CD8-positive, alpha-beta memory T cell (primary cell): ENCODE measurements at regions not wholly inside any gene's neighbourhood (a gene's known extent, or its start where the extent isn't known, plus 50 kb on each side); places are given as distances from the start of the nearest gene placed in this dataset.

Experiments used
- CTCF ChIA-PET: fragments of 350-600 bp; sonication (Branson Sonifier 250); formaldehyde crosslinking; loops from one replicate; lab custom pipeline; 2021; ENCODE audit warnings: antibody characterized with exemption; lab: Charles Lee
- POLR2A ChIA-PET: fragments of 350-600 bp; sonication (Branson Sonifier 250); formaldehyde crosslinking; loops from one replicate; lab custom pipeline; 2021; ENCODE audit warnings: antibody characterized with exemption; lab: Charles Lee
- DNase-seq, 5 donors: peaks; one replicate each; pipeline versions ENCODE4 v3.0.0 to v3.0.0-alpha.2; 2020 to 2022; ENCODE audit warnings: mixed read lengths in 1 of 5
- H3K27ac ChIP-seq: one replicate; pipeline ENCODE4 v1.7.0; 2013; ENCODE audit warnings: low read depth, mild to moderate bottlenecking, low read length, moderate library complexity
- H3K27me3 ChIP-seq: 2 replicates; pipeline ENCODE4 v1.7.0; 2013; ENCODE audit warnings: low read length, mild to moderate bottlenecking; ENCODE audit not compliant: insufficient read depth, poor library complexity, severe bottlenecking
- H3K36me3 ChIP-seq: 2 replicates; pipeline ENCODE4 v1.7.0; 2013; ENCODE audit warnings: mild to moderate bottlenecking, low read length, moderate library complexity; ENCODE audit not compliant: insufficient read depth
- H3K4me1 ChIP-seq: 2 replicates; pipeline ENCODE4 v1.7.0; 2013; ENCODE audit warnings: mild to moderate bottlenecking, low read length, moderate library complexity; ENCODE audit not compliant: insufficient read depth
- H3K4me3 ChIP-seq: 2 replicates; pipeline ENCODE4 v1.7.0; 2013; ENCODE audit warnings: mild to moderate bottlenecking, low read length
- H3K9me3 ChIP-seq: 2 replicates; pipeline ENCODE4 v1.7.0; 2013; ENCODE audit warnings: mild to moderate bottlenecking, low read length
- H3K27ac Mint-ChIP-seq, 8 donors: one replicate each; pipeline ENCODE4 v1.8.0; 2020 to 2021; ENCODE audit warnings: mixed read lengths in 8 of 8, mild to moderate bottlenecking in 6 of 8, inconsistent platforms in 3 of 8, moderate library complexity in 3 of 8
- H3K27me3 Mint-ChIP-seq, 2 donors: one replicate each; pipeline ENCODE4 v1.8.0; 2020 to 2021; ENCODE audit warnings: mixed read lengths in 2 of 2, mild to moderate bottlenecking in 1 of 2, moderate library complexity in 1 of 2
- H3K36me3 Mint-ChIP-seq, 3 donors: one replicate each; pipeline ENCODE4 v1.8.0; 2020 to 2021; ENCODE audit warnings: mixed read lengths in 3 of 3, inconsistent platforms in 1 of 3, mild to moderate bottlenecking in 1 of 3
- H3K4me1 Mint-ChIP-seq, 3 donors: one replicate each; pipeline ENCODE4 v1.8.0; 2020 to 2021; ENCODE audit warnings: mixed read lengths in 3 of 3, inconsistent platforms in 1 of 3, mild to moderate bottlenecking in 1 of 3
- H3K4me3 Mint-ChIP-seq, 7 donors: one replicate each; pipeline ENCODE4 v1.8.0; 2020 to 2021; ENCODE audit warnings: mixed read lengths in 7 of 7, mild to moderate bottlenecking in 6 of 7, moderate library complexity in 4 of 7, inconsistent platforms in 2 of 7
- H3K9me3 Mint-ChIP-seq, 5 donors: one replicate each; pipeline ENCODE4 v1.8.0; 2020 to 2022; ENCODE audit warnings: mixed read lengths in 5 of 5, mild to moderate bottlenecking in 3 of 5, moderate library complexity in 2 of 5, inconsistent platforms in 1 of 5

DNA sequence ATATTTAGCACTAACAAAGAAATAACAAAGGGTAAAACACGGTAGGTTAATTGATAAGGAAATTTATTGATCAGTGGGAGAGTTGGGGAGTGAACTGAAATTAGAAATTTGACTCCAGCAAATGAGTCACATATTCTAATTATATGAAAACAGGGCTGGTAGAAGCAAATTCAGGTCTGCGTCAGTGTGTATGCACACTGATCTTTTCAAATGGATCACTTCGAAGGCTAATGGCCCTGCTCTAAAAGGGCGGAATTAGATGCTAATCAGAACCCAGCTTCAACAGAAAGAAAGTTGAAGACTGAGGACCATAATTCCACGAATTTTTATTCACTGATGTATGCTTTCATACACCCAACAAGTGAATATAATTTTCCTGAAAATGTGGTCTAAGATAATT is 762.4 kb upstream of the DPPA4 start:
- H3K27ac Mint-ChIP-seq = no peak overlapping the region
- CTCF ChIA-PET = no interaction called here
- no peaks in the 10 kb centered on the region for H3K9me3 ChIP-seq
- no peaks in the 10 kb centered on the region for H3K27me3 ChIP-seq
- no peak overlapping the region for H3K4me3 ChIP-seq
- no peaks in the 10 kb centered on the region for H3K27me3 Mint-ChIP-seq
- no peak for DNase-seq
- H3K4me1 ChIP-seq = no peaks in the 10 kb centered on the region
- no peaks in the 10 kb centered on the region for H3K9me3 Mint-ChIP-seq
- no peak overlapping the region for H3K27ac ChIP-seq
- H3K36me3 Mint-ChIP-seq = peaks cover 0 to 3% (median 0%) of the 10 kb centered on the region in 3 donors
- no peaks in the 10 kb centered on the region for H3K36me3 ChIP-seq
- peaks cover 2 to 5% (median 4%) of the 10 kb centered on the region in 3 donors for H3K4me1 Mint-ChIP-seq
- POLR2A ChIA-PET = no interaction called here
- H3K4me3 Mint-ChIP-seq = peak overlapping the region in 2 of 7 donors; percentile 26 to 38

DNA sequence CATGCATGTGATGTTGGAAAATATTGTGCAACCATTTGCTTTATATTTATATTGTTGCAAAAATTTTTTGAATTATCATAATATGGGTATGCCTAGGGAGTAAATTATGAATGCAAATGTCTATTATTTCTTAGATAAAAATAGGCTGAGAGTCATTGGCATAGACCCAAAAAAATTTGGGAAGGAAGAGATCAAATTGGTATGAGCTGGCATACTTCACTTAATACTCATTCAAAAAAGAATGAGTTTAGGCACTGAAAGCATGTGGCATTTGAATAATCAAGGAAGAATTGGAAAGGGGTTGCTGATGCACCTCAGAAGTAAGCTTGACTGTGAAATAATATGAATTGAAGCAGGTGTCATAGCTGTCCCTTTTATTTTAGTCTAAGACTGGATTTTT is 764.0 kb upstream of the DPPA4 start:
- no peak for DNase-seq
- H3K27me3 ChIP-seq = no peaks in the 10 kb centered on the region
- no peaks in the 10 kb centered on the region for H3K9me3 ChIP-seq
- POLR2A ChIA-PET = no interaction called here
- no peak overlapping the region for H3K4me3 ChIP-seq
- H3K27ac Mint-ChIP-seq = no peak overlapping the region
- peaks cover 2 to 5% (median 4%) of the 10 kb centered on the region in 3 donors for H3K4me1 Mint-ChIP-seq
- H3K4me1 ChIP-seq = no peaks in the 10 kb centered on the region
- no peaks in the 10 kb centered on the region for H3K27me3 Mint-ChIP-seq
- H3K36me3 Mint-ChIP-seq = peaks cover 0 to 3% (median 0%) of the 10 kb centered on the region in 3 donors
- CTCF ChIA-PET = no interaction called here
- no peak overlapping the region for H3K4me3 Mint-ChIP-seq
- H3K36me3 ChIP-seq = no peaks in the 10 kb centered on the region
- H3K9me3 Mint-ChIP-seq = no peaks in the 10 kb centered on the region
- no peak overlapping the region for H3K27ac ChIP-seq

DNA sequence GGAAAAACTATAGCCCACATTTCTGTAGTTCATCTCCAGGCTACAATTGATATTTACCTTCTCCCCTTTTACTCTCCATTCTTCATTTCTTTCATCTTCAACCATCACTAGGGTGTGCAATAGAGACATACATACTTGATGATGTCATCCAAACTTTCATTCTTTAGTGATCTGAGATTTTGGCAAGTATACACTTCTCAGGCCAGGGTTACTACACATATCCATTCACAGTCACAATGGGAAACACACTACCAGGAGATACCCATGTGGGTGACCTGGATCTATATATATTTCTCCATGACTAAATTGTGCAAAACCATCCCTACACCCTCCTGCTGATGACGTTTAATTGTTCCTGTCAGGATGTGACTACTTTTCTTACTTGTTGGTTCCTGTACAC is 769.5 kb upstream of the DPPA4 start:
- H3K36me3 Mint-ChIP-seq = peaks cover 0 to 9% (median 0%) of the 10 kb centered on the region in 3 donors
- no peak overlapping the region for H3K4me3 Mint-ChIP-seq
- CTCF ChIA-PET = no interaction called here
- H3K9me3 ChIP-seq = no peaks in the 10 kb centered on the region
- H3K4me1 ChIP-seq = no peaks in the 10 kb centered on the region
- H3K27ac Mint-ChIP-seq = no peak overlapping the region
- H3K4me3 ChIP-seq = no peak overlapping the region
- DNase-seq = no peak
- H3K27ac ChIP-seq = no peak overlapping the region
- H3K9me3 Mint-ChIP-seq = no peaks in the 10 kb centered on the region
- H3K27me3 Mint-ChIP-seq = no peaks in the 10 kb centered on the region
- H3K36me3 ChIP-seq = no peaks in the 10 kb centered on the region
- H3K4me1 Mint-ChIP-seq = no peaks in the 10 kb centered on the region
- H3K27me3 ChIP-seq = no peaks in the 10 kb centered on the region
- POLR2A ChIA-PET = no interaction called here

DNA sequence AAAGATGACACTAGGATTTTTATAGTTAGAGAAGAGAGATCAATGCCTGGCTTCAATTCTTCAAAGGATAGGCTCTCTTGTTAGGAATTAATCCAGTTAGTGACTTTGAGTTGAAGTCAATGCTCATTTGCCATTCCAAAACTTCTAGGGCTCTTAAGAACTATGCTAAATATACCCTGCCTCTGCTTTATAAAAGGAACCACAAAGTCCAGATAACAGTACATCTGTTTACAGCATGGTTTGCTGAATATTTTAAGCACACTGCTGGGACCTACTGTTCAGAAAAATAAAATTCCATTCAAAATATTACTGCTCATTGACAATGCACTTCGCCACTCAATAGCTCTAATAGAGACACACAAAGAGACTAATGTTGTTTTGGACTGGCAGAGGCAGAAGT is 786.6 kb upstream of the DPPA4 start:
- peaks cover 0 to 2% of the 10 kb centered on the region in 2 donors for H3K27me3 Mint-ChIP-seq
- no peak overlapping the region for H3K27ac Mint-ChIP-seq

DNA sequence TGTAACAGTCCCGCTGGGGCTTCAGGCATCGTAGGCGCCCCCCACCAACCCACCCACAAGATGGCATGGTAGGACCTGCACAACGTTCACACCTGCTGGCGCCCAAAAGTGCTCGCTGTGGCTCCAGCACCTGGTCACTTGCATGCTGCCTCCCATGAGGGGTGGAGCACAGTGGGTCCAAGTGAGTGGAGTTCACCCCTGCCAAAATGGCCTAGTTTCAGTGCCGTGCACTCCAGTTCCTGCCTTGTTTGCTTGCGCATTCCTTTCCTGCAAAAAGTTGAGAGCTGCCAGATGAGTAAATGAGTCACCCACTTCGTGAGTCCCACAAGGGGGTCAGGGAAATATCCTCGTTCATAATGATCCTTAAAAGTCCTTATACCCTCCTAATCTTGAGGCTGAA is 788.7 kb upstream of the DPPA4 start:
- Histone ChIP-seq H3K9me3 (no peaks in the 10 kb centered on the region), H3K27me3 (no peaks in the 10 kb centered on the region), H3K27ac (no peak overlapping the region), H3K36me3 (no peaks in the 10 kb centered on the region), H3K4me3 (no peak overlapping the region), H3K4me1 (no peaks in the 10 kb centered on the region)
- Mint-ChIP-seq H3K4me3 (no peak overlapping the region), H3K27me3 (peaks cover 0 to 2% of the 10 kb centered on the region in 2 donors), H3K36me3 (peaks cover 0 to 4% (median 0%) of the 10 kb centered on the region in 3 donors), H3K9me3 (peaks cover 0 to under 1% (median 0%) of the 10 kb centered on the region in 5 donors), H3K4me1 (no peaks in the 10 kb centered on the region), H3K27ac (no peak overlapping the region)
- ChIA-PET POLR2A (no interaction called here), CTCF (no interaction called here)
- no peak for DNase-seq

More for the DNA sequence above, 786.6 kb upstream of the DPPA4 start:
- Mint-ChIP-seq H3K36me3 (peaks cover 0 to 10% (median 0%) of the 10 kb centered on the region in 3 donors), H3K4me1 (no peaks in the 10 kb centered on the region), H3K9me3 (peaks cover 0 to 4% (median 2%) of the 10 kb centered on the region in 5 donors), H3K4me3 (no peak overlapping the region)
- ChIA-PET POLR2A (no interaction called here), CTCF (no interaction called here)
- Histone ChIP-seq H3K4me3 (no peak overlapping the region), H3K9me3 (no peaks in the 10 kb centered on the region), H3K4me1 (no peaks in the 10 kb centered on the region), H3K36me3 (no peaks in the 10 kb centered on the region), H3K27ac (no peak overlapping the region), H3K27me3 (no peaks in the 10 kb centered on the region)
- no peak for DNase-seq

DNA sequence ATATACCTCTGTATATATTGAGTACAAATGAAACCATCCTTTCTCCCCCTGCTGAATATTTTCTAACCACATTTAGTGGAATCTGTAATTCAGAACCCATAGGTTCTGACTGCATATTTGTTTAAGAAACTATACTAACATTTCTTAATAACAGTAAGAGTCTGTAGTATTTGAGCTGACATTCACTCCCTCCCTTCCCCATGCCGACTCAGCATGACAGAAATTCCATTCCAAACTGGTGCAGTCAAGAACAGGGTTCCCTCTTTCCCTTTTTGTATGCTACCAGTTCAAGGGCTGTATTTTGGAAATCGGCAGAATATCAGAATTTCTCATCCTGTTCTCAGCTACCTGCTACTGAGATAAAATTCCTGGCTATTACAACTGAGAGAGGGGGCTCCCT is 796.6 kb upstream of the DPPA4 start:
- no peak overlapping the region for H3K4me3 Mint-ChIP-seq
- no peaks in the 10 kb centered on the region for H3K4me1 Mint-ChIP-seq
- ChIA-PET POLR2A (no interaction called here), CTCF (no interaction called here)
- Histone ChIP-seq H3K36me3 (no peaks in the 10 kb centered on the region), H3K9me3 (no peaks in the 10 kb centered on the region), H3K27me3 (no peaks in the 10 kb centered on the region), H3K4me1 (no peaks in the 10 kb centered on the region), H3K4me3 (no peak overlapping the region), H3K27ac (no peak overlapping the region)
- H3K27me3 Mint-ChIP-seq = no peaks in the 10 kb centered on the region
- H3K36me3 Mint-ChIP-seq = peaks cover 0 to 3% (median 0%) of the 10 kb centered on the region in 3 donors
- H3K27ac Mint-ChIP-seq = no peak overlapping the region
- peaks cover 0 to 12% (median 5%) of the 10 kb centered on the region in 5 donors for H3K9me3 Mint-ChIP-seq
- DNase-seq = no peak

DNA sequence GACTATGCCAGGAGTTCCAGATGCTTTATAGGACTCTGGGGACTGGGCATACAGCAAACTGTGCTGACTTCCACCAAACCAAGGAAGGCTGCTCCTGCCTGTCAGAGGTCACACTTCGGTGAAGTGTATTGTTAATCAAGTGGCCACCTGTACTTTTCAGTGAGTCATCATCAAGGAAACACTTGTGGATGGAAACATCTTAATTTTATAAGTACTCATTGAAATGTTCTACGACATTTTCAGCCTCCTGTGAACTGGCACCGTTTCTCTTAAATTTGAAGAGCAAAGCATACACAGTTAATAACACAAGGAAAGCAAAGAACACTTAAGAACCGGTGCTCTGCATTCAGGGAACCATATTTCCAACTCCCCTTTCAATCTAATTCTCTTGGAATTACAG is 801.7 kb upstream of the DPPA4 start:
- POLR2A ChIA-PET = no interaction called here

DNA sequence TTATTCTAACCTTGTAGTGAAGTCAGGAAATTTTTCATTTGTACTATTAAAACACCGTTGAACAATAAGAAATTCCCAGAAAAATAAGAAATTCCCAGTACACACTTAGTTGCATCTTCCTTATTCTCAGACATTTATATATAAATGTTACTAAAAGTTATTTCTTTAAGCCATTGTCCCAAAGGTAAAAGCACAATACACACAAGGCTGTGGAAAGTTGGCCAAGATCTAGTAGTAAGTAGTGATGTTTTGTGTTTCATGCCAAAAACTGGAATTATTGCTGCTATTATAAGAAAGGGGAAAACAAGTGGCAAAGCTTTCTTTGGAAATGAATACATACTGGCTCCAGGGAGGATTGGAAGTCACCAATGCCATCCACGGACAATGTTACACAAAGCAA is 802.5 kb upstream of the DPPA4 start:
- DNase-seq = no peak
- Mint-ChIP-seq H3K4me1 (no peaks in the 10 kb centered on the region), H3K36me3 (peaks cover 0 to 3% (median 0%) of the 10 kb centered on the region in 3 donors), H3K27me3 (no peaks in the 10 kb centered on the region), H3K9me3 (peaks cover 0 to 12% (median 3%) of the 10 kb centered on the region in 5 donors), H3K27ac (peak overlapping the region in 1 of 8 donors; percentile 1), H3K4me3 (no peak overlapping the region)
- no peak overlapping the region for H3K4me3 ChIP-seq
- no peaks in the 10 kb centered on the region for H3K4me1 ChIP-seq
- no peaks in the 10 kb centered on the region for H3K27me3 ChIP-seq
- ChIA-PET CTCF (no interaction called here), POLR2A (no interaction called here)
- no peaks in the 10 kb centered on the region for H3K9me3 ChIP-seq
- H3K36me3 ChIP-seq = no peaks in the 10 kb centered on the region
- no peak overlapping the region for H3K27ac ChIP-seq

More for the DNA sequence above, 801.7 kb upstream of the DPPA4 start:
- Mint-ChIP-seq H3K9me3 (peaks cover 0 to 12% (median 5%) of the 10 kb centered on the region in 5 donors), H3K4me3 (no peak overlapping the region), H3K4me1 (no peaks in the 10 kb centered on the region), H3K36me3 (peaks cover 0 to 3% (median 0%) of the 10 kb centered on the region in 3 donors), H3K27me3 (no peaks in the 10 kb centered on the region), H3K27ac (no peak overlapping the region)
- no peaks in the 10 kb centered on the region for H3K4me1 ChIP-seq
- H3K27me3 ChIP-seq = no peaks in the 10 kb centered on the region
- H3K4me3 ChIP-seq = no peak overlapping the region
- H3K36me3 ChIP-seq = no peaks in the 10 kb centered on the region
- DNase-seq = no peak
- no peaks in the 10 kb centered on the region for H3K9me3 ChIP-seq
- CTCF ChIA-PET = no interaction called here
- H3K27ac ChIP-seq = no peak overlapping the region
